NCI-H460 (cell line): ENCODE measurements at regions not wholly inside any gene's neighbourhood (a gene's known extent, or its start where the extent isn't known, plus 50 kb on each side); places are given as distances from the start of the nearest gene placed in this dataset.
"Not testable (repeated sequence)": the region's sequence is repeated elsewhere in the genome, so short reads cannot be mapped to it uniquely, and the experiment has no call there.

ENCODE experiments used
- DNase-seq: peaks from one replicate; pipeline ENCODE4 v3.0.0-alpha.2; 2016; ENCODE audit warnings: low read depth; ENCODE audit errors: extremely low read depth

- no peak for DNase-seq
Observed at GRCh38 chr13:76632401-76633044, 253.7 kb downstream of the KCTD12 start.

GRCh38 chr13:76630629-76631230 is 255.5 kb downstream of the KCTD12 start:
- no peak for DNase-seq

- no peak for DNase-seq
Observed at GRCh38 chr13:76622315-76623040, 263.7 kb downstream of the KCTD12 start.

GRCh38 chr13:76621705-76622104 is 264.5 kb downstream of the KCTD12 start:
- no peak for DNase-seq

- DNase-seq = no peak
Observed at GRCh38 chr13:76620036-76620435, 266.2 kb downstream of the KCTD12 start.

GRCh38 chr13:76619631-76620030 is 266.6 kb downstream of the KCTD12 start:
- no peak for DNase-seq

- no peak for DNase-seq
Observed at GRCh38 chr13:76610819-76611415, 275.3 kb downstream of the KCTD12 start.

GRCh38 chr13:76609643-76610042 is 276.6 kb downstream of the KCTD12 start:
- no peak for DNase-seq

- DNase-seq = no peak
Observed at GRCh38 chr13:76607866-76608265, 278.3 kb downstream of the KCTD12 start.

- no peak for DNase-seq
Observed at GRCh38 chr13:76600081-76600480, 286.1 kb downstream of the KCTD12 start.

- DNase-seq = no peak
Observed at GRCh38 chr13:76597868-76598267, 288.3 kb downstream of the KCTD12 start.

- DNase-seq = no peak
Observed at GRCh38 chr13:76596216-76596615, 290.0 kb downstream of the KCTD12 start.

- no peak for DNase-seq
Observed at GRCh38 chr13:76594435-76594834, 291.8 kb downstream of the KCTD12 start.

GRCh38 chr13:76586842-76587241 is 299.4 kb downstream of the KCTD12 start:
- DNase-seq = no peak

GRCh38 chr13:76579701-76580100 is 306.5 kb downstream of the KCTD12 start:
- no peak for DNase-seq

- DNase-seq = not testable (repeated sequence)
Observed at GRCh38 chr13:76575634-76576033, 310.6 kb downstream of the KCTD12 start.

GRCh38 chr13:76570510-76570971 is 315.7 kb downstream of the KCTD12 start:
- no peak for DNase-seq

GRCh38 chr13:76556627-76557026 is 329.6 kb downstream of the KCTD12 start:
- DNase-seq = no peak

GRCh38 chr13:76552807-76553206 is 333.4 kb downstream of the KCTD12 start:
- no peak for DNase-seq

GRCh38 chr13:76552041-76552772 is 334.0 kb downstream of the KCTD12 start:
- DNase-seq = no peak

- no peak for DNase-seq
Observed at GRCh38 chr13:76542176-76542575, 344.0 kb downstream of the KCTD12 start.
